Prostate gland (tissue), 2 donors: ENCODE measurements at regions not wholly inside any gene's neighbourhood (a gene's known extent, or its start where the extent isn't known, plus 50 kb on each side); places are given as distances from the start of the nearest gene placed in this dataset.

ENCODE experiments used
- DNase-seq: peaks from one replicate; pipeline ENCODE4 v3.0.0-alpha.2; 2019; ENCODE audit warnings: low spot score
- H3K27ac ChIP-seq, 2 donors: fragments of 200-600 bp; sonication (generic); 2 replicates each; pipeline ENCODE4 v1.5.1; 2017 to 2019
- H3K27me3 ChIP-seq: fragments of 200-600 bp; sonication (generic); replicated peaks from 2 replicates; pipeline ENCODE4 v1.5.1; 2019; ENCODE audit not compliant: insufficient read depth
- H3K36me3 ChIP-seq, 2 donors: fragments of 200-600 bp; sonication (generic); 1 replicate in 1 of 2; 2 replicates in 1 of 2; pipeline versions ENCODE4 v1.5.1 to v1.8.1; 2017 to 2019
- H3K4me1 ChIP-seq: fragments of 200-600 bp; sonication (generic); replicated peaks from 2 replicates; pipeline ENCODE4 v1.5.1; 2019
- H3K4me3 ChIP-seq, 2 donors: fragments of 200-600 bp; sonication (generic); 2 replicates each; pipeline ENCODE4 v1.5.1; 2017 to 2019
- H3K9me3 ChIP-seq: fragments of 200-600 bp; sonication (generic); 2 replicates; pipeline ENCODE4 v1.5.1; 2017
- POLR2A ChIP-seq: fragments of 450-650 bp; IDR thresholded peaks from one replicate; pipeline ENCODE4 v1.6.1; 2016; ENCODE audit warnings: antibody characterized with exemption, mild to moderate bottlenecking
- POLR2AphosphoS5 ChIP-seq: sonication (generic); formaldehyde crosslinking; IDR thresholded peaks from one replicate; pipeline ENCODE4 v1.6.1; 2017; ENCODE audit warnings: antibody characterized with exemption
- WGBS: methylation state at CpG from one replicate; pipeline ENCODE4 v1.1.5; 2018; 5-methylcytosine and 5-hydroxymethylcytosine counted together
- intact Hi-C: fragments of 100-400 bp; cut with DNase I; formaldehyde crosslinking; loops from one replicate; pipeline ENCODE4 v1.14.2; 2022
- TF ChIP-seq, protein P1 (sequence below), 4 experiments: fragments of 200-600 bp in 2 of 4; fragments of 450-650 bp in 2 of 4; sonication (generic) in 2 of 4; IDR thresholded peaks; 1 replicate in 3 of 4; 2 replicates in 1 of 4; pipeline ENCODE4 v1.5.1; 2016 to 2019; ENCODE audit warnings: antibody characterized with exemption in 4 of 4, mild to moderate bottlenecking in 2 of 4, moderate library complexity in 2 of 4

DNA sequence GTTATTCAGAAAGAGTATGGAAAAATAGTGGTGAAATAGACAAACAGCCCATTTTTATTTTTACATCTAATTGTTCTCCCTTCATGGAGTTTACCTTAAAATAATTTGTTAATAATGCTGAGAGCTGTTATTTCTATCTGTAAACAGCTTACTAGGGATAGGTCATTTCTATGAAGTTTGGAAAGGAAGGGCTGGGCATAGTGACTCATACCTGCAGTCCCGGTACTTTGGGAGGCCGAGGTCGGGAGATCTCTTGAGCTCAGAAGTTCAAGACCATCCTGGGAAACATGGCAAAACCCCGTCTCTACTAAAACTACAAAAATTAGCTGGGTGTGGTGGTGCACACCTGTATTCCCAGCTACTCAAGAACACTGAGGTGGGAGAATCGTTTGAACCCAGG lies 624.3 kb upstream of the LMCD1 start:
- no peaks in the 10 kb centered on the region for H3K4me1 ChIP-seq
- no peak for DNase-seq
- H3K36me3 ChIP-seq = no peaks in the 10 kb centered on the region
- no peaks in the 10 kb centered on the region for H3K27me3 ChIP-seq
- TF ChIP-seq POLR2A (no peak), POLR2AphosphoS5 (no peak)
- TF ChIP-seq, protein P1, sequence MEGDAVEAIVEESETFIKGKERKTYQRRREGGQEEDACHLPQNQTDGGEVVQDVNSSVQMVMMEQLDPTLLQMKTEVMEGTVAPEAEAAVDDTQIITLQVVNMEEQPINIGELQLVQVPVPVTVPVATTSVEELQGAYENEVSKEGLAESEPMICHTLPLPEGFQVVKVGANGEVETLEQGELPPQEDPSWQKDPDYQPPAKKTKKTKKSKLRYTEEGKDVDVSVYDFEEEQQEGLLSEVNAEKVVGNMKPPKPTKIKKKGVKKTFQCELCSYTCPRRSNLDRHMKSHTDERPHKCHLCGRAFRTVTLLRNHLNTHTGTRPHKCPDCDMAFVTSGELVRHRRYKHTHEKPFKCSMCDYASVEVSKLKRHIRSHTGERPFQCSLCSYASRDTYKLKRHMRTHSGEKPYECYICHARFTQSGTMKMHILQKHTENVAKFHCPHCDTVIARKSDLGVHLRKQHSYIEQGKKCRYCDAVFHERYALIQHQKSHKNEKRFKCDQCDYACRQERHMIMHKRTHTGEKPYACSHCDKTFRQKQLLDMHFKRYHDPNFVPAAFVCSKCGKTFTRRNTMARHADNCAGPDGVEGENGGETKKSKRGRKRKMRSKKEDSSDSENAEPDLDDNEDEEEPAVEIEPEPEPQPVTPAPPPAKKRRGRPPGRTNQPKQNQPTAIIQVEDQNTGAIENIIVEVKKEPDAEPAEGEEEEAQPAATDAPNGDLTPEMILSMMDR (IDR thresholded peaks at IDR 0.05) = no peak
- intact Hi-C loops = no loop called here
- 84% methylated on average over 5 of the region's 5 CpGs for WGBS
- no peaks in the 10 kb centered on the region for H3K9me3 ChIP-seq
- H3K4me3 ChIP-seq = no peak overlapping the region
- no peak overlapping the region for H3K27ac ChIP-seq

DNA sequence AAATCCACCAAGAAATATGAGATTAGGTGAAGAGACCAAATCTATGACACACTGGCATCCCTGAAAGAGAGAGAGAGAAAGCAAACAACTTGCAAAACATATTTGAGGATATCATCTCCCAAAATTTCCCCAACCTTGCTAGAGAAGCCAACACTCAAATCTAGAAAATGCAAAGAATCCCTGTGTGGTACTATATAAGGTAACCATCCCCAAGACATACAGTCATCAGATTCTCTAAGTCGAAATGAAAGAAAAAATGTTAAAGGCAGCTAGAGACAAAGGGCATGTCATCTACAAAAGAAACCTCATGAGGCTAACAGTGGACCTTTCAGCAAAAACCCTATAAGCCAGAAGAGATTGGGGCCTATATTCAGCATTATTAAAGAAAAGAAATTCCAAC lies 622.1 kb upstream of the LMCD1 start:
- H3K9me3 ChIP-seq = no peaks in the 10 kb centered on the region
- 83% methylated on average over 1 of the region's 1 CpG for WGBS
- intact Hi-C loops = no loop called here
- no peak for DNase-seq
- H3K4me3 ChIP-seq = no peak overlapping the region
- no peak overlapping the region for H3K27ac ChIP-seq
- no peaks in the 10 kb centered on the region for H3K36me3 ChIP-seq
- H3K27me3 ChIP-seq = no peaks in the 10 kb centered on the region
- TF ChIP-seq, protein P1 (IDR thresholded peaks at IDR 0.05) = no peak
- TF ChIP-seq POLR2AphosphoS5 = no peak
- no peak for TF ChIP-seq POLR2A
- H3K4me1 ChIP-seq = no peaks in the 10 kb centered on the region

DNA sequence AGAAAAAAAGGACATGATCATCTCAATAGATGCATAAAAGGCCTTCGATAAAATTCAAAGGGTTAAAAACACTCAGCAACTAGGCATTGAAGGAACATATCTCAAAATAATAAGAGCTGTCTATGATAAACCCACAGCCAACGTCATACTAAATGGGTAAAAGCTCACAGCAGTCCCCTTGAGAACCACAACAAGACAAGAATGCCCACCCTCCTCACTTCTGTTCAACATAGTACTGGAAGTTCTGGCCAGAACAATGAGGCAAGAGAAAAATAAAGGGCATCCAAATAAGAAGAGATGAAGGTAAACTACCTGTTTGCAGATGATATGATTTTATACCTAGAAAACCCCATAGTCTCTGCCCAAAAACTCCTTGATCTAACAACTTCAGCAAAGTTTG lies 619.7 kb upstream of the LMCD1 start:
- Histone ChIP-seq H3K27me3 (no peaks in the 10 kb centered on the region), H3K9me3 (no peaks in the 10 kb centered on the region), H3K27ac (no peak overlapping the region), H3K36me3 (no peaks in the 10 kb centered on the region), H3K4me1 (no peaks in the 10 kb centered on the region), H3K4me3 (no peak overlapping the region)
- intact Hi-C loops = no loop called here
- DNase-seq = no peak
- 85% methylated on average over 2 of the region's 2 CpGs for WGBS
- TF ChIP-seq POLR2A (no peak), POLR2AphosphoS5 (no peak)

DNA sequence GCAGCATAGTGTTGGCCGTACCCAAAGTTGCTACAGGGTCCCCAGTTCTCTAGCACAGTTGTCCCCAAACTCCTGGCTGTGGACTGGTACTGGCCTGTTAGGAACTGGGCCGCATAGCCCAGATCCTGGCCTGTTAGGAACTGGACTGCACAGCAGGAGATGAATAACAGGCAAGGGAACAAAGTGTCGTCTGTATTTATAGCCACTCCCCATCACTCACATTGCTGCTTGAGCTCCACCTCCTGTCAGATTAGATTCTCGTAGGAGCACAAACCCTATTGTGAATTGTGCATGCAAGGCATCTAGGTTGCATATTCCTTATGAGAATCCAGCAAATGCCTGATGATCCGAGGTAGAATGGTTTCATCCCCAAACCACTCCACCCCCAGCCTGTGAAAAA lies 604.0 kb upstream of the LMCD1 start:
- Histone ChIP-seq H3K4me3 (no peak overlapping the region), H3K4me1 (no peaks in the 10 kb centered on the region), H3K27ac (no peak overlapping the region), H3K27me3 (no peaks in the 10 kb centered on the region), H3K36me3 (no peaks in the 10 kb centered on the region), H3K9me3 (no peaks in the 10 kb centered on the region)
- intact Hi-C loops = no loop called here
- 57% methylated on average over 5 of the region's 5 CpGs for WGBS
- TF ChIP-seq, protein P1 (IDR thresholded peaks at IDR 0.05) = no peak
- TF ChIP-seq POLR2AphosphoS5 = no peak
- TF ChIP-seq POLR2A = no peak
- no peak for DNase-seq

DNA sequence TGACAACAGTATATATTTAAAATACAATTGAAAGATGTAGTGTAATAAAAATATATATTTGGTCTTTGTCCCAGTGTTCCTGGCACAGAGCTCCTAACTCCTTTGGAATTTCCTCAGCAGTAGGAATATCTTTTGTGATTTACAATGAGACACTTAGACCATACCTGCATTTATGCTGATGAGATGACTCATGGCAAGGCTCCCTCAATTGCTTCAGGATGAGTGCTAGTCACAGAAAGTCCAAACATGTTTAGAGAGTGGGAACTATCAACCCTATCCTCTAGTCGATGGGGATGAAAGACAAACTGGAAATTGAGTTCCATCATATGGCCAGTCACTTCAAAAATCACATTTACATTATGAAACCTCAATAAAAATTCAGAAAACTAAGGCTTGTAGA lies 588.3 kb upstream of the LMCD1 start:
- 76% methylated on average over 1 of the region's 1 CpG for WGBS
- Histone ChIP-seq H3K27me3 (no peaks in the 10 kb centered on the region), H3K4me3 (no peak overlapping the region), H3K36me3 (no peaks in the 10 kb centered on the region), H3K4me1 (no peaks in the 10 kb centered on the region), H3K27ac (no peak overlapping the region), H3K9me3 (no peaks in the 10 kb centered on the region)
- intact Hi-C loops = no loop called here
- DNase-seq = no peak
- TF ChIP-seq POLR2AphosphoS5 (no peak), POLR2A (no peak)
- TF ChIP-seq, protein P1 (IDR thresholded peaks at IDR 0.05) = no peak
